Astrocyte of the cerebellum (primary cell): ENCODE measurements at regions not wholly inside any gene's neighbourhood (a gene's known extent, or its start where the extent isn't known, plus 50 kb on each side); places are given as distances from the start of the nearest gene placed in this dataset.

Source experiments
- DNase-seq: peaks from one replicate; pipeline ENCODE4 v3.0.0-alpha.2; 2011; ENCODE audit warnings: low read depth
- H3K4me3 ChIP-seq: 2 replicates; pipeline ENCODE4 v1.5.1; 2011; ENCODE audit warnings: mild to moderate bottlenecking, low read depth, low read length, moderate library complexity
- CTCF ChIP-seq: IDR thresholded peaks from 2 replicates; pipeline ENCODE4 v1.5.1; 2012; ENCODE audit warnings: low read length, low read depth, moderate library complexity, mild to moderate bottlenecking; ENCODE audit errors: missing control alignments
- in situ Hi-C: cut with HindIII; loops from 2 replicates; pipeline ENCODE4 v1.10.0; 2017; ENCODE audit warnings: low sequenced_read_pairs

GRCh38 chr12:46084666-46085631 lies 94.6 kb upstream of the SCAF11 start:
- TF ChIP-seq CTCF: no peak
- in situ Hi-C loops: no loop called here
- DNase-seq: no peak
- H3K4me3 ChIP-seq: no peak overlapping the region

- H3K4me3 ChIP-seq: no peak overlapping the region
- in situ Hi-C loops: no loop called here
- no peak for DNase-seq
- TF ChIP-seq CTCF: no peak
These were observed 92.3 kb upstream of the SCAF11 start for GRCh38 chr12:46082490-46083200.

GRCh38 chr12:46073321-46073720 lies 82.9 kb upstream of the SCAF11 start:
- in situ Hi-C loops: no loop called here

GRCh38 chr12:46071769-46072624 lies 81.6 kb upstream of the SCAF11 start:
- TF ChIP-seq CTCF: peak; percentile 99
- H3K4me3 ChIP-seq: no peak overlapping the region

More at GRCh38 chr12:46073321-46073720, 82.9 kb upstream of the SCAF11 start:
- DNase-seq: no peak
- H3K4me3 ChIP-seq: no peak overlapping the region
- TF ChIP-seq CTCF: no peak

GRCh38 chr12:46071335-46071734 lies 81.0 kb upstream of the SCAF11 start:
- in situ Hi-C loops: no loop called here
- no peak for TF ChIP-seq CTCF
- DNase-seq: no peak
- no peak overlapping the region for H3K4me3 ChIP-seq

More at GRCh38 chr12:46071769-46072624, 81.6 kb upstream of the SCAF11 start:
- peak; percentile 35 for DNase-seq
- in situ Hi-C loops: no loop called here

GRCh38 chr12:46067094-46067493 lies 76.7 kb upstream of the SCAF11 start:
- in situ Hi-C loops: no loop called here
- H3K4me3 ChIP-seq: no peak overlapping the region
- no peak for TF ChIP-seq CTCF
- DNase-seq: no peak
